Peyer's patch (tissue), 4 donors: ENCODE measurements at regions not wholly inside any gene's neighbourhood (a gene's known extent, or its start where the extent isn't known, plus 50 kb on each side); places are given as distances from the start of the nearest gene placed in this dataset.

Source experiments
- POLR2A ChIP-seq, 2 donors: fragments of 450-650 bp; IDR thresholded peaks; one replicate each; pipeline ENCODE4 v1.5.1; 2017; ENCODE audit warnings: antibody characterized with exemption in 2 of 2, mild to moderate bottlenecking in 2 of 2, moderate library complexity in 2 of 2
- TF ChIP-seq, protein P1 (sequence below), 6 experiments: fragments of 450-650 bp in 4 of 6; fragments of 200-600 bp in 2 of 6; sonication (generic) in 1 of 6; IDR thresholded peaks; one replicate each; pipeline ENCODE4 v1.5.1; 2017 to 2019; ENCODE audit warnings: antibody characterized with exemption in 6 of 6, mild to moderate bottlenecking in 3 of 6, moderate library complexity in 1 of 6

DNA sequence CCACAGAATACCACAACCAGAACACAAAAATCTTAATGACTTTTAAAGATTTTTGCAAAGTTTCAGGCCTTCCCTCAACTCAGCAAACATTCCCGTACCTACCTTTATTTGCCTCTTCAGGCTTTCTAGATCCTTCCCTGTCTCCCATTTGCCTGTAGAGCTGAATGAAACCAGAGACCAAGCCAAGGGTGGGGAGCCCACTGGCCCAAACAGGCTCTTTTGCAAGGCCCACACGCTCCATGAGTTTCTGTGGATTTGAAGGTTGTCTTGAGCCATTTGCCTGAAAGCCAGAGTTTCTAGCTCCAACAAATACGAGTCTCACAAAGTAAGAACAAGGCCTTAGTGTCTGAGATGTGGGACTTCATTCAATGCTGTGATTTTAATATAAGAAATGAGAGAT lies 107.8 kb downstream of the GAS1 start:
- TF ChIP-seq, protein P1, sequence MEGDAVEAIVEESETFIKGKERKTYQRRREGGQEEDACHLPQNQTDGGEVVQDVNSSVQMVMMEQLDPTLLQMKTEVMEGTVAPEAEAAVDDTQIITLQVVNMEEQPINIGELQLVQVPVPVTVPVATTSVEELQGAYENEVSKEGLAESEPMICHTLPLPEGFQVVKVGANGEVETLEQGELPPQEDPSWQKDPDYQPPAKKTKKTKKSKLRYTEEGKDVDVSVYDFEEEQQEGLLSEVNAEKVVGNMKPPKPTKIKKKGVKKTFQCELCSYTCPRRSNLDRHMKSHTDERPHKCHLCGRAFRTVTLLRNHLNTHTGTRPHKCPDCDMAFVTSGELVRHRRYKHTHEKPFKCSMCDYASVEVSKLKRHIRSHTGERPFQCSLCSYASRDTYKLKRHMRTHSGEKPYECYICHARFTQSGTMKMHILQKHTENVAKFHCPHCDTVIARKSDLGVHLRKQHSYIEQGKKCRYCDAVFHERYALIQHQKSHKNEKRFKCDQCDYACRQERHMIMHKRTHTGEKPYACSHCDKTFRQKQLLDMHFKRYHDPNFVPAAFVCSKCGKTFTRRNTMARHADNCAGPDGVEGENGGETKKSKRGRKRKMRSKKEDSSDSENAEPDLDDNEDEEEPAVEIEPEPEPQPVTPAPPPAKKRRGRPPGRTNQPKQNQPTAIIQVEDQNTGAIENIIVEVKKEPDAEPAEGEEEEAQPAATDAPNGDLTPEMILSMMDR (IDR thresholded peaks at IDR 0.05): no peak
- TF ChIP-seq POLR2A (IDR thresholded peaks at IDR 0.05): no peak
